Aorta (tissue), 5 donors: ENCODE measurements at regions not wholly inside any gene's neighbourhood (a gene's known extent, or its start where the extent isn't known, plus 50 kb on each side); places are given as distances from the start of the nearest gene placed in this dataset.

Experiments
- ATAC-seq: fragments of 200-7000 bp; cut with Tn5 transposase; one replicate; pipeline ENCODE4 v1.9.1; 2022; ENCODE audit warnings: moderate library complexity; ENCODE audit not compliant: low FRiP score
- DNase-seq, 2 donors: peaks; one replicate each; pipeline ENCODE4 v3.0.0-alpha.2; 2020
- H3K27ac ChIP-seq, 2 donors: one replicate each; pipeline ENCODE4 v1.5.1; 2013; ENCODE audit warnings: low read length in 2 of 2, mild to moderate bottlenecking in 2 of 2, moderate library complexity in 2 of 2, control low read depth in 1 of 2, inconsistent platforms in 1 of 2, low read depth in 1 of 2
- H3K27me3 ChIP-seq, 2 donors: one replicate each; pipeline ENCODE4 v1.6.1; 2013; ENCODE audit warnings: control low read depth in 1 of 2, low read length in 1 of 2, mild to moderate bottlenecking in 1 of 2, moderate library complexity in 1 of 2; ENCODE audit not compliant: insufficient read depth in 2 of 2, control insufficient read depth in 1 of 2
- H3K36me3 ChIP-seq, 2 donors: one replicate each; pipeline ENCODE4 v1.6.1; 2013; ENCODE audit warnings: control low read depth in 1 of 2, low read length in 1 of 2, mild to moderate bottlenecking in 1 of 2; ENCODE audit not compliant: insufficient read depth in 2 of 2, control insufficient read depth in 1 of 2
- H3K4me1 ChIP-seq, 2 donors: one replicate each; pipeline ENCODE4 v1.6.1; 2013; ENCODE audit warnings: low read length in 2 of 2, control low read depth in 1 of 2, mild to moderate bottlenecking in 1 of 2, moderate library complexity in 1 of 2; ENCODE audit not compliant: insufficient read depth in 2 of 2, control insufficient read depth in 1 of 2
- H3K4me3 ChIP-seq, 2 donors: one replicate each; pipeline ENCODE4 v1.5.1; 2013; ENCODE audit warnings: low read length in 2 of 2, control low read depth in 1 of 2, mild to moderate bottlenecking in 1 of 2
- H3K9me3 ChIP-seq: one replicate; pipeline ENCODE4 v1.6.1; 2013; ENCODE audit warnings: mild to moderate bottlenecking, low read length; ENCODE audit not compliant: control insufficient read depth
- WGBS, 2 donors: extraction: QIAGEN DNeasy Blood & Tissue Kit; methylation state at CpG; one replicate each; pipeline ENCODE4 v1.1.7; 2013; 5-methylcytosine and 5-hydroxymethylcytosine counted together
- intact Hi-C, 2 donors: fragments of 100-400 bp; cut with DNase I; formaldehyde crosslinking; loops; one replicate each; pipeline versions ENCODE4 v1.14.2 to v1.15.0; 2022
- donor health status: healthy with polysubstance abuse.
- donor health status: Bipolar disorder and iron deficiency.
- donor health status: DM: no; HTN: no; CAD: no.
- donor health status: DM: no; HTN: no; CAD: no.
- donor health status: DM: yes; HTN: yes; CAD: no.

DNA sequence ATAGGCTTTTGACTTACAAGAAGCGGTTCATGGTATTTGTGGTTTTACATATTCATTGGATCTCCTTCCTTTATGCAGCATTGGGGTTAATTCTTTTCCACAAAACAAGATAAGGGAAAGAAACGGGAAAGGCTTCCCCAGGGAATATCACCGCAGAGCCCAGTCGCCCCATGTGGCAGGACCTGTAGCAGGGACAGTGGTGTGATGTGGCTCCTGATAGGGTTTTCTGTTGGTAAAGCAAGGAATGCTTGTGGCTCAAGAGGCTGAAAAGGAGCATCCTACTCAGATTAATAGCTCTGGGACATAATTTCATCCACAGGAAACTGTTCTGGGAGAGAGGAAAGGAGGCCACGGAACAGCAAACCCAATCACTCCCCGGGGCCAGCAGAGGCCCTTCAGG, 699.9 kb downstream of the MTRR start:
- 36 to 41% methylated on average over 6 of the region's 6 CpGs for WGBS, 2 donors

DNA sequence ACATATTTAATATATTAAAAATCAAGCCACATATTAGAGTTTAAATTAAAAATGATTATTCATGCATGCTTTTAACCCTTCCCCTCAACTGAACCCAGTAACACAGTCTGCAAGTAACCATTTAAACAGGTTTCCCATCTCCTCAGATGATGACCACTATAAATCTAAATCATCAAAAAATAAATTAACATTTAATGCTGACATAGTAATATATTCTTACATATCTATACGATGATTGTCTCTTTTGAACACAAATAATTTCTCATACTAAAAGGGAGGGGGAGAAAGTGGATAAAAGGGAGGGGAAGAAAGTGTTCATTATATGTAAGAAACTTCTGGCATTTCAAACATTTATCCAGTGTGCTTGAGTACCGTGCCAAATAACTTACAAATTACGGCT, 701.6 kb downstream of the MTRR start:
- no peak overlapping the region for H3K4me3 ChIP-seq
- intact Hi-C loops, result no loop called here
- no peak overlapping the region for H3K27ac ChIP-seq
- DNase-seq (no peak), ATAC-seq (no peak)
- H3K36me3 ChIP-seq, result no peaks in the 10 kb centered on the region
- H3K4me1 ChIP-seq, result no peaks in the 10 kb centered on the region
- no peaks in the 10 kb centered on the region for H3K9me3 ChIP-seq
- 36 to 43% methylated on average over 3 of the region's 3 CpGs for WGBS, 2 donors
- no peaks in the 10 kb centered on the region for H3K27me3 ChIP-seq

More for the DNA sequence above, 699.9 kb downstream of the MTRR start:
- intact Hi-C loops, result no loop called here
- H3K36me3 ChIP-seq, result no peaks in the 10 kb centered on the region
- H3K27me3 ChIP-seq, result no peaks in the 10 kb centered on the region
- no peak for ATAC-seq
- no peak overlapping the region for H3K27ac ChIP-seq
- no peaks in the 10 kb centered on the region for H3K9me3 ChIP-seq
- no peaks in the 10 kb centered on the region for H3K4me1 ChIP-seq
- H3K4me3 ChIP-seq, result no peak overlapping the region
- DNase-seq, result no peak

- 77 to 81% methylated on average over 10 of the region's 10 CpGs for WGBS, 2 donors
Measured at GRCh38 chr5:8576178-8576577, 707.2 kb downstream of the MTRR start.

DNA sequence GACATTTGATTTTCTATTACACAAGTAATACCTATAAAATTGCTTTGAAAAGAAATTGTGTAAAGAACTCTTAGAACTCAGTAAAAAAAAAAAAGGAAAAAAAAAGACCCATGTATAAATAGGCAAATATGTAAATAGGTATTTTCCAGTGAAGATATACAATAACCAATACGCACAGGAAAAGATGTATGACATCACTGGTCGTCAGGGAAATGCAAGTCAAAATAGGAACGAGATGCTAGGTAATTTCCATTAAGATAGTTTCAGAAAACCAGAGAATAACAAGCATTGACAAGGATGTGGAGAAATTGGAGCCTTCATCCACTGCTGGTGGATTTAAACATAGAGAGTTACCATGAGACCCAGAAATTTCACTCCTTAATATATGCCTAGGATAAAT, 708.8 kb downstream of the MTRR start:
- Histone ChIP-seq H3K36me3 (no peaks in the 10 kb centered on the region), H3K27ac (no peak overlapping the region), H3K9me3 (no peaks in the 10 kb centered on the region), H3K27me3 (no peaks in the 10 kb centered on the region), H3K4me1 (no peaks in the 10 kb centered on the region), H3K4me3 (no peak overlapping the region)
- no peak for ATAC-seq
- WGBS, 2 donors, result 77 to 80% methylated on average over 3 of the region's 3 CpGs
- no peak for DNase-seq
- intact Hi-C loops, result no loop called here

More at GRCh38 chr5:8576178-8576577, 707.2 kb downstream of the MTRR start:
- Histone ChIP-seq H3K36me3 (no peaks in the 10 kb centered on the region), H3K4me3 (no peak overlapping the region), H3K9me3 (no peaks in the 10 kb centered on the region), H3K27me3 (no peaks in the 10 kb centered on the region), H3K27ac (no peak overlapping the region), H3K4me1 (no peaks in the 10 kb centered on the region)
- DNase-seq, result no peak
- ATAC-seq, result no peak
- intact Hi-C loops, result no loop called here

DNA sequence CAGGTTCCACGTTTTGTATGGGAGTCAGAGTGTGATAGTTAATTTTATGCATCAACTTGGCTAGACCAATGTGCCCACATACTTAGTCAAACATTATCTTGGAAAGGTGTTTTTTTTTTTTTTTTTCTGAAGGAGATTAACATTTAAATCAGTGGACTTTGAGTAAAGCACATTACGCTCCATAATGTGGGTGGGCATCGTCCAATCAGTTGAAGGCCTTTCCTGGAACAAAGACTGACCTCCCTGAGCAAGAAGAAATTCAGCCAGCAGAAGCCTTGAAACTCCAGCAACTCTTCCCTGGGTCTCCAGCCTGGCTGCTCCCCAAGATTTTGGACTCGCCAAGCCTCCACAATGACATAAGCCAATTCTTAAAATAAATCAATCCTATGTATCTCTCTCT, 711.4 kb downstream of the MTRR start:
- intact Hi-C loops, result no loop called here
- no peaks in the 10 kb centered on the region for H3K4me1 ChIP-seq
- H3K27me3 ChIP-seq, result no peaks in the 10 kb centered on the region
- H3K36me3 ChIP-seq, result no peaks in the 10 kb centered on the region
- ATAC-seq (no peak), DNase-seq (no peak)
- 52 to 53% methylated on average over 4 of the region's 4 CpGs for WGBS, 2 donors
- no peak overlapping the region for H3K4me3 ChIP-seq
- H3K27ac ChIP-seq, result no peak overlapping the region
- no peaks in the 10 kb centered on the region for H3K9me3 ChIP-seq

DNA sequence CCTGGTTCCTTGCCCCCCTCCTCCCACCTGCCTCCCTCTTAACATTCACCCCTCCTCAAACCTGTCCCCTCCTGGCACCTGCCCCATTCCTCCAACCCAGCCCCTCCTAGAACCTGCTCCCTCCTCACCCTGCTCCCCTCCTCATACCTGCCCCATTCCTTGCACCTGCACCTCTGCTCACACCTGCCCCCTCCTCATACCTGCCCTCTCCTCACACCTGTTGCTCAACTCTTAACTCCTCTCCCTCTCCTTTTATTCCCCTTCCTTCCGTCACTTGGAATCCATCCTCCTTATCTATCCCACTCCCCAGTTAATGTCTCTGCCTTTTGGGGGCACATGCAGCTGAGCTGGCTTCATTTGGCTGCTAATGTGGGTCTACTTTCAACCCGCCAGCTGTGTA, 712.1 kb downstream of the MTRR start:
- no peaks in the 10 kb centered on the region for H3K9me3 ChIP-seq
- ATAC-seq, result peak; percentile 27
- WGBS, 2 donors, result 82 to 86% methylated on average over 2 of the region's 2 CpGs
- DNase-seq, result no peak
- H3K36me3 ChIP-seq, result no peaks in the 10 kb centered on the region
- H3K4me1 ChIP-seq, result no peaks in the 10 kb centered on the region
- H3K27me3 ChIP-seq, result peaks cover 0 to under 1% of the 10 kb centered on the region in 2 donors
- no peak overlapping the region for H3K4me3 ChIP-seq
- no peak overlapping the region for H3K27ac ChIP-seq
- intact Hi-C loops, result no loop called here

- intact Hi-C loops, result no loop called here
- H3K27ac ChIP-seq, result no peak overlapping the region
- no peak overlapping the region for H3K4me3 ChIP-seq
- WGBS, 2 donors, result 60 to 62% methylated on average over 3 of the region's 3 CpGs
- peaks cover 0 to 1% of the 10 kb centered on the region in 2 donors for H3K27me3 ChIP-seq
- no peaks in the 10 kb centered on the region for H3K4me1 ChIP-seq
- H3K36me3 ChIP-seq, result no peaks in the 10 kb centered on the region
- ATAC-seq (no peak), DNase-seq (no peak)
- no peaks in the 10 kb centered on the region for H3K9me3 ChIP-seq
Measured at GRCh38 chr5:8585230-8586018, 716.5 kb downstream of the MTRR start.

DNA sequence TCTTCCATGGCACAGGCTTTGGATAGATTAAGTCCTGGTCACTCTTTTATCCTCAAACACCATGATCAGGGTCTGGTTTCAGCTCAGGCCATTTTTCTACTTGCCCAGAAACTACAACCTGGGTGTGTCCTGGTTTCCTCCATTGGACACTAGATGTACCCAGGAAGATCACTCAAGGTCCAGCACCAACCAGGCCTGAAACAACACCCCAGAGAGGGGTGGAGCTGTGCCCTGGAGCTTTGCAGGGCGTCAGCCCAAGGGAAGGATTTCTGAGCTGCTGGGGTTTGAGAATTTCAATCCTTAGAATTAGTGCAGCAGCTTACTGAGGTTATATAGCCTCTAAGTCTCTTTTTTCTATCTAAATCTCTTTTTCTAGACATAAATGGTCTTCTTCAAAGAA, 722.0 kb downstream of the MTRR start:
- Histone ChIP-seq H3K36me3 (no peaks in the 10 kb centered on the region), H3K27ac (no peak overlapping the region), H3K4me1 (no peaks in the 10 kb centered on the region), H3K9me3 (no peaks in the 10 kb centered on the region), H3K27me3 (peaks cover 0 to 1% of the 10 kb centered on the region in 2 donors), H3K4me3 (no peak overlapping the region)
- DNase-seq, result no peak
- WGBS, 2 donors, result 55 to 71% methylated on average over 1 of the region's 1 CpG
- no peak for ATAC-seq
- intact Hi-C loops, result no loop called here

DNA sequence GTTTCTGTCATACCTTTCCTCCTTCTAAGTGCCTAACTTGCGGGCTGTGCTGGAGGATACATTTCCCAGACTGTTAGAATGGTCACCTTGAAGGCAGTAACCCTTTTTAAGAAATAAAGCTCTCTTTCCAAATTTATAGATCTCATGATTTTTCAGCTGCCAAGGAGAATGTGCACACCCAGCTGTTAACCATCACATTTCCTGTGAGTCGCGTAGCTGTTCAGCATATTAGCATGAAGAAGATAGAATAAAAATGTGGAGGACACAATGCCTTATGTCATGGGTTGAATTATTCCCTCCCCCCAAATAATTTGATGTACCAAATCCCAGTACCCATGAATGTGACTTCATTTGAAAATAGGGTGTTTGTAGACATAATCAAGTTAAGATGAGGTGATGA, 729.4 kb downstream of the MTRR start:
- no peak for DNase-seq
- Histone ChIP-seq H3K4me3 (no peak overlapping the region), H3K36me3 (no peaks in the 10 kb centered on the region), H3K27ac (no peak overlapping the region), H3K27me3 (no peaks in the 10 kb centered on the region), H3K4me1 (no peaks in the 10 kb centered on the region), H3K9me3 (no peaks in the 10 kb centered on the region)
- 93 to 95% methylated on average over 3 of the region's 3 CpGs for WGBS, 2 donors
- intact Hi-C loops, result no loop called here
- no peak for ATAC-seq
